Kidney (tissue), 13 donors: ENCODE measurements at regions not wholly inside any gene's neighbourhood (a gene's known extent, or its start where the extent isn't known, plus 50 kb on each side); places are given as distances from the start of the nearest gene placed in this dataset.

ENCODE experiments used
- DNase-seq, 5 donors: peaks; one replicate each; pipeline ENCODE4 v3.0.0-alpha.2; 2013 to 2020
- FAIRE-seq: peaks from 2 replicates; lab custom pipeline; 2012; peaks lifted over from hg19 to GRCh38; lab: Jason Lieb, UNC
- H3K27ac ChIP-seq, 2 donors: one replicate each; pipeline ENCODE4 v1.7.0; 2013; ENCODE audit warnings: low read depth in 2 of 2, low read length in 2 of 2, inconsistent platforms in 1 of 2
- H3K27me3 ChIP-seq: one replicate; pipeline ENCODE4 v1.7.1; 2013; ENCODE audit warnings: low read length, inconsistent platforms; ENCODE audit not compliant: control insufficient read depth, insufficient read depth
- H3K36me3 ChIP-seq, 3 donors: one replicate each; pipeline versions ENCODE4 v1.7.0 to v1.7.1; 2013; ENCODE audit warnings: low read length in 3 of 3, control low read depth in 1 of 3, inconsistent platforms in 1 of 3; ENCODE audit not compliant: insufficient read depth in 3 of 3, control insufficient read depth in 2 of 3
- H3K4me1 ChIP-seq, 3 donors: one replicate each; pipeline versions ENCODE4 v1.7.0 to v1.7.1; 2013; ENCODE audit warnings: low read length in 3 of 3, inconsistent platforms in 1 of 3, low read depth in 1 of 3; ENCODE audit not compliant: control insufficient read depth in 2 of 3, insufficient read depth in 2 of 3
- H3K4me3 ChIP-seq, 3 donors: one replicate each; pipeline versions ENCODE4 v1.7.0 to v1.8.1; 2013; ENCODE audit warnings: low read length in 3 of 3, control low read depth in 1 of 3, inconsistent platforms in 1 of 3
- H3K9ac ChIP-seq, 3 donors: one replicate each; pipeline versions ENCODE4 v1.7.0 to v1.7.1; 2013; ENCODE audit warnings: low read length in 3 of 3, control low read depth in 1 of 3, inconsistent platforms in 1 of 3
- H3K9me3 ChIP-seq, 3 donors: one replicate each; pipeline versions ENCODE4 v1.7.0 to v1.7.1; 2013; ENCODE audit warnings: low read length in 3 of 3, control low read depth in 1 of 3, inconsistent platforms in 1 of 3; ENCODE audit not compliant: control insufficient read depth in 2 of 3, insufficient read depth in 1 of 3
- CTCF ChIP-seq: IDR thresholded peaks from 3 replicates; pipeline ENCODE4 v1.5.1; 2012; ENCODE audit warnings: mild to moderate bottlenecking, moderate library complexity, borderline replicate concordance; ENCODE audit not compliant: insufficient read depth; ENCODE audit errors: extremely low read depth
- intact Hi-C: fragments of 100-400 bp; cut with DNase I; formaldehyde crosslinking; loops from one replicate; pipeline ENCODE4 v1.11.1; 2022
- donor health status: control.
- donor health status: control.
- donor health status: control.
- donor health status: control.
- donor health status: control.
- donor health status: DM: yes; HTN: yes; CAD: no.
- donor health status: Normal renal cell carcinoma (clear cell type).

GRCh38 chr18:11388755-11389680 lies 220.4 kb upstream of the SLC35G4 start:
- FAIRE-seq (no peak), DNase-seq (no peak)
- Histone ChIP-seq H3K9me3 (no peaks in the 10 kb centered on the region), H3K27ac (no peak overlapping the region), H3K36me3 (no peaks in the 10 kb centered on the region), H3K4me3 (no peak overlapping the region), H3K4me1 (no peaks in the 10 kb centered on the region), H3K27me3 (no peaks in the 10 kb centered on the region), H3K9ac (no peak overlapping the region)
- intact Hi-C loops, result no loop called here
- TF ChIP-seq CTCF, result no peak

GRCh38 chr18:11387880-11388279 lies 221.5 kb upstream of the SLC35G4 start:
- Histone ChIP-seq H3K4me1 (no peaks in the 10 kb centered on the region), H3K4me3 (no peak overlapping the region), H3K36me3 (no peaks in the 10 kb centered on the region), H3K9ac (no peak overlapping the region), H3K9me3 (no peaks in the 10 kb centered on the region), H3K27me3 (no peaks in the 10 kb centered on the region), H3K27ac (no peak overlapping the region)
- DNase-seq (peak in 1 of 5 donors; percentile 36), FAIRE-seq (no peak)
- intact Hi-C loops, result no loop called here
- TF ChIP-seq CTCF, result peak; percentile 51

DNA sequence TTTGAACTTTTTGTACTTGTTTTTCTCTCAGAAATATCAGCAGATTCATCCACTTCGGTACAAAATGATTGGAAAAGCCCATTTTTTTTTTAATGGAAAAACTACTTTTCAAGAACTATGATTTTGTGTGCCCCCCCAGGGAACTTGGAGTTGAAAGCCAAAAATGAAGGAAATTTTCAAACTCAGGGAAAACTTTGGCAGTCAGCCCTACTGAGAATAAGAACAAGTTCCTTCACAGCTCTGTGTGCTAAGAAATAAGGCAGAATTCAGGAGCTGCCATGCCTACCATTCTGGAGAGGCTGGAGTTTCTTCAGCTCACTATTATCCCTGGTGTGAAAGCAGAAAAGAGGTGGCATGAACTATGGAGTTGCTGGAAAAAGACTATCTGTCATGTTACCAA lies 226.0 kb upstream of the SLC35G4 start:
- Histone ChIP-seq H3K9ac (no peak overlapping the region), H3K9me3 (no peaks in the 10 kb centered on the region), H3K36me3 (no peaks in the 10 kb centered on the region), H3K4me1 (no peaks in the 10 kb centered on the region), H3K4me3 (no peak overlapping the region), H3K27ac (no peak overlapping the region), H3K27me3 (no peaks in the 10 kb centered on the region)
- FAIRE-seq (no peak), DNase-seq (no peak)
- no peak for TF ChIP-seq CTCF
- intact Hi-C loops, result no loop called here
